NCI-H2227 (cell line): ENCODE measurements at regions not wholly inside any gene's neighbourhood (a gene's known extent, or its start where the extent isn't known, plus 50 kb on each side); places are given as distances from the start of the nearest gene placed in this dataset.
"Not testable (repeated sequence)": the region's sequence is repeated elsewhere in the genome, so short reads cannot be mapped to it uniquely, and the experiment has no call there.

Experiments used
- DNase-seq: peaks from one replicate; lab custom pipeline; 2025; ENCODE audit not compliant: unreplicated experiment; lab: John Stamatoyannopoulos, UW

- DNase-seq = no peak
These were observed 307.3 kb downstream of the RAPGEF2 start for GRCh38 chr4:159410076-159410777.

- DNase-seq = no peak
These were observed 308.0 kb downstream of the RAPGEF2 start for GRCh38 chr4:159410891-159411290.

GRCh38 chr4:159413306-159413943 lies 310.5 kb downstream of the RAPGEF2 start:
- DNase-seq = no peak

GRCh38 chr4:159414305-159414704 lies 311.4 kb downstream of the RAPGEF2 start:
- DNase-seq = no peak

GRCh38 chr4:159416073-159416472 lies 313.2 kb downstream of the RAPGEF2 start:
- DNase-seq = no peak

GRCh38 chr4:159416996-159417395 lies 314.1 kb downstream of the RAPGEF2 start:
- no peak for DNase-seq

- DNase-seq = no peak
These were observed 317.5 kb downstream of the RAPGEF2 start for GRCh38 chr4:159420162-159421057.

- not testable (repeated sequence) for DNase-seq
These were observed 318.2 kb downstream of the RAPGEF2 start for GRCh38 chr4:159421058-159421419.

- DNase-seq = no peak
These were observed 319.1 kb downstream of the RAPGEF2 start for GRCh38 chr4:159422019-159422418.

- no peak for DNase-seq
These were observed 319.7 kb downstream of the RAPGEF2 start for GRCh38 chr4:159422626-159423025.

GRCh38 chr4:159425737-159426305 lies 322.9 kb downstream of the RAPGEF2 start:
- no peak for DNase-seq

- no peak for DNase-seq
These were observed 325.4 kb downstream of the RAPGEF2 start for GRCh38 chr4:159428293-159428692.

- no peak for DNase-seq
These were observed 326.3 kb downstream of the RAPGEF2 start for GRCh38 chr4:159428975-159429692.

GRCh38 chr4:159429693-159430035 lies 326.8 kb downstream of the RAPGEF2 start:
- DNase-seq = no peak

- no peak for DNase-seq
These were observed 328.0 kb downstream of the RAPGEF2 start for GRCh38 chr4:159430896-159431295.

GRCh38 chr4:159432436-159432835 lies 329.6 kb downstream of the RAPGEF2 start:
- DNase-seq = no peak

- no peak for DNase-seq
These were observed 330.5 kb downstream of the RAPGEF2 start for GRCh38 chr4:159433337-159433736.

GRCh38 chr4:159434114-159434870 lies 331.4 kb downstream of the RAPGEF2 start:
- DNase-seq = no peak

GRCh38 chr4:159434871-159435241 lies 332.0 kb downstream of the RAPGEF2 start:
- DNase-seq = no peak

- no peak for DNase-seq
These were observed 332.7 kb downstream of the RAPGEF2 start for GRCh38 chr4:159435561-159436023.
